Muscle of leg (tissue), 3 donors: ENCODE measurements at regions not wholly inside any gene's neighbourhood (a gene's known extent, or its start where the extent isn't known, plus 50 kb on each side); places are given as distances from the start of the nearest gene placed in this dataset.
"Not testable (repeated sequence)": the region's sequence is repeated elsewhere in the genome, so short reads cannot be mapped to it uniquely, and the experiment has no call there.

ENCODE experiments used
- DNase-seq: peaks from one replicate; pipeline ENCODE4 v3.0.0; 2013
- H3K27ac ChIP-seq: one replicate; pipeline ENCODE4 v1.5.1; 2013; ENCODE audit warnings: mild to moderate bottlenecking, low read length, control low read depth
- H3K27me3 ChIP-seq: one replicate; pipeline ENCODE4 v1.6.1; 2013; ENCODE audit warnings: low read length; ENCODE audit not compliant: control insufficient read depth, insufficient read depth
- H3K36me3 ChIP-seq: one replicate; pipeline ENCODE4 v1.6.1; 2013; ENCODE audit warnings: low read length; ENCODE audit not compliant: control insufficient read depth, insufficient read depth
- H3K4me1 ChIP-seq: one replicate; pipeline ENCODE4 v1.6.1; 2013; ENCODE audit warnings: low read length; ENCODE audit not compliant: control insufficient read depth, insufficient read depth
- H3K4me3 ChIP-seq: one replicate; pipeline ENCODE4 v1.5.1; 2013; ENCODE audit warnings: low read length, control low read depth
- H3K9me3 ChIP-seq: replicated peaks from 2 replicates; pipeline ENCODE4 v1.6.1; 2013; ENCODE audit warnings: low read depth, low read length; ENCODE audit not compliant: control insufficient read depth
- WGBS: methylation state at CpG from one replicate; pipeline ENCODE4 v1.1.5; 2013; ENCODE audit warnings: missing lambda C conversion rate; ENCODE audit not compliant: insufficient coverage; 5-methylcytosine and 5-hydroxymethylcytosine counted together

DNA sequence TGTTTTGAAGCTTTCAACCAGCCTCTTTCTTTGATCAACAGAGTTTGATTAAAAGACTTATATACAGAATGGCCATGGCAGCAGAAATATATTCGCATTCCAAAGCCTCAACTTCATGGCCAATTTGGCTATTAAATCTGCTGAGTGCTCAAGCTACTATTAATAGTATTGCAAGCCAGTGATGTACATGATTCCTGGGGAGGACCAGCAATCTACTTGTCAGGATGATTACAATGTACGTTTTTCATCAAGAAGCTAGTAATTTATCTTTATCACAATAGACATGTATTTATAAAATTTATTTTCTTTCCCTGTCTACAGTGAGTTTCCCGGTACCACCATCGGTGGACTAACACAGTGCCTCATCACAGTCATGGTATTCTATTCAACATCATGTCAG, 515.5 kb downstream of the AMY1C start:
- DNase-seq = no peak
- H3K4me1 ChIP-seq = no peaks in the 10 kb centered on the region
- no CpG with 5 or more reads among the region's 4 CpGs for WGBS
- no peaks in the 10 kb centered on the region for H3K36me3 ChIP-seq
- H3K9me3 ChIP-seq = no peaks in the 10 kb centered on the region
- H3K27ac ChIP-seq = no peak overlapping the region
- H3K4me3 ChIP-seq = no peak overlapping the region
- H3K27me3 ChIP-seq = no peaks in the 10 kb centered on the region

GRCh38 chr1:104266612-104267011, 516.9 kb downstream of the AMY1C start:
- DNase-seq = no peak

GRCh38 chr1:104288322-104288721, 538.6 kb downstream of the AMY1C start:
- not testable (repeated sequence) for H3K36me3 ChIP-seq, H3K27me3 ChIP-seq, DNase-seq, H3K4me1 ChIP-seq, H3K4me3 ChIP-seq, H3K9me3 ChIP-seq, H3K27ac ChIP-seq
- no CpG with 5 or more reads among the region's 4 CpGs for WGBS

More at GRCh38 chr1:104266612-104267011, 516.9 kb downstream of the AMY1C start:
- H3K4me1 ChIP-seq = no peaks in the 10 kb centered on the region
- WGBS = no CpG with 5 or more reads among the region's 1 CpG
- no peaks in the 10 kb centered on the region for H3K9me3 ChIP-seq
- no peak overlapping the region for H3K4me3 ChIP-seq
- H3K27ac ChIP-seq = no peak overlapping the region
- no peaks in the 10 kb centered on the region for H3K27me3 ChIP-seq
- no peaks in the 10 kb centered on the region for H3K36me3 ChIP-seq

GRCh38 chr1:104291156-104291555, 541.5 kb downstream of the AMY1C start:
- WGBS = no CpG with 5 or more reads among the region's 1 CpG
- no peak overlapping the region for H3K27ac ChIP-seq
- no peaks in the 10 kb centered on the region for H3K36me3 ChIP-seq
- H3K9me3 ChIP-seq = no peaks in the 10 kb centered on the region
- no peaks in the 10 kb centered on the region for H3K4me1 ChIP-seq
- H3K27me3 ChIP-seq = no peaks in the 10 kb centered on the region
- no peak for DNase-seq
- H3K4me3 ChIP-seq = no peak overlapping the region

- Histone ChIP-seq H3K9me3 (no peaks in the 10 kb centered on the region), H3K27ac (no peak overlapping the region), H3K27me3 (no peaks in the 10 kb centered on the region), H3K36me3 (no peaks in the 10 kb centered on the region), H3K4me3 (no peak overlapping the region), H3K4me1 (no peaks in the 10 kb centered on the region)
- no peak for DNase-seq
- WGBS = 40% methylated on average over 1 of the region's 3 CpGs
Measured at GRCh38 chr1:104294259-104294658, 544.6 kb downstream of the AMY1C start.

GRCh38 chr1:104295511-104295910, 545.8 kb downstream of the AMY1C start:
- Histone ChIP-seq H3K27me3 (no peaks in the 10 kb centered on the region), H3K36me3 (no peaks in the 10 kb centered on the region)

DNA sequence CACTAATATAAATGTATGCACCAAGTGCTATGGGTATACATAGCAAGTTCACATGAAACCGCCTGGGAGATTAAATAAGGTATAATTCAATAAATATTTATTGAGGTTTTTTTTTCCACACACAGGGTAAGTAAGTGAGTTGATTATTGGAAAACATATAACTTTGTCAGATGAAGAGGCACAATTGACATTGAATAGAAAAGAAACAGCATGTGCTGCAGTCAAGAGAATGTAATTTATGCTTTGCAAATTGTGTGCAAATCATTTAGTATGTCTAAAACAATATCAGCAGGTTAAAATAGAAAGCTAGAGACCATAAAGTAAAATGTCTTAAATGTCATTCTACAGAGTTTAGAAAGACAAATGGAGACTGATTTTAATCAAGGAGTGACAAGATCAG, 560.0 kb downstream of the AMY1C start:
- Histone ChIP-seq H3K36me3 (no peaks in the 10 kb centered on the region), H3K9me3 (no peaks in the 10 kb centered on the region), H3K4me1 (no peaks in the 10 kb centered on the region), H3K27me3 (no peaks in the 10 kb centered on the region), H3K4me3 (no peak overlapping the region), H3K27ac (no peak overlapping the region)
- no peak for DNase-seq
- no CpG with 5 or more reads among the region's 1 CpG for WGBS

More at GRCh38 chr1:104295511-104295910, 545.8 kb downstream of the AMY1C start:
- no peaks in the 10 kb centered on the region for H3K9me3 ChIP-seq
- H3K27ac ChIP-seq = no peak overlapping the region
- H3K4me1 ChIP-seq = no peaks in the 10 kb centered on the region
- no CpG with 5 or more reads among the region's 3 CpGs for WGBS
- no peak for DNase-seq
- no peak overlapping the region for H3K4me3 ChIP-seq

DNA sequence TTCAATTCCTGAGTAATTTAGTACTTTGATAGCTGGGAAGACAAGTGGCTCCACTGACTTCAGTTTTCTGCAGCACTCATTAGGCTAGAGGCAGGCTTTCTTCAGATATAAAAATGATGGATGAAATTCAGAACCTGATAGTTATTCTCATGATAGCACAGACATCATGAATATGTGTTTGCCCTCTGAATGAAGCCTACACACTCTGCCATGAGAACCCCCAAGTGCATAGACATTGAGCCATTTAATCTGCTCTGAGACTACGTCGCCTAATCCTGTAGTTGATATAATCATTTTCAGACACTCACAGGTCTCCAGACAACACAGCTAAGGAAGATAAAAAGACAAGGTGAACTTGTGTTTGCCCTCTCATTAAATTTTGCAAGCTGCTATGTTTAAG, 566.1 kb downstream of the AMY1C start:
- Histone ChIP-seq H3K36me3 (no peaks in the 10 kb centered on the region), H3K27ac (no peak overlapping the region), H3K9me3 (no peaks in the 10 kb centered on the region), H3K27me3 (no peaks in the 10 kb centered on the region), H3K4me3 (no peak overlapping the region), H3K4me1 (no peaks in the 10 kb centered on the region)
- DNase-seq = no peak
- WGBS = no CpG with 5 or more reads among the region's 2 CpGs

DNA sequence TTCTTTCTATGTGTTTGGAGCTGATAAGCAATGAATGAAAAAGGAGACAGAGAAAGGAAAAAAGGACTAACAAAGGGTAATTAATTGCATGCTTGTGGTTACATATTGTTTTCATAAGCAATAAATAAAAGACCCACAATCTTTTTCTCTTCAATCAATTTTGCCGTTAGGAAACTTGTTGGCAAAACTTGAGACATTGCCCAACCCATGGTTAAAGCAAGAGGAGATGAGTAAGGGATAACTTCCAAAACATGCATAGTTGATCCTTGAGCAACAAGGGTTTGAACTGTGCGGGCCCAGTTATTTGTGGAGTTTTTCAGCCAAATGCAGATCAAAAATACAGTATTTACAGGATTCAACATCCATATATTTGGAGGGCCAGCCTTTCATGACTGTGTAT, 572.4 kb downstream of the AMY1C start:
- H3K4me1 ChIP-seq = no peaks in the 10 kb centered on the region
- H3K27me3 ChIP-seq = no peaks in the 10 kb centered on the region
- H3K36me3 ChIP-seq = no peaks in the 10 kb centered on the region
- no peak overlapping the region for H3K27ac ChIP-seq
- H3K9me3 ChIP-seq = peaks cover 2% of the 10 kb centered on the region
- no peak overlapping the region for H3K4me3 ChIP-seq
- DNase-seq = no peak
- WGBS = no CpG with 5 or more reads among the region's 2 CpGs

GRCh38 chr1:104329278-104329677, 579.6 kb downstream of the AMY1C start:
- Histone ChIP-seq H3K4me1 (no peaks in the 10 kb centered on the region), H3K4me3 (no peak overlapping the region), H3K27ac (no peak overlapping the region), H3K9me3 (peaks cover 4% of the 10 kb centered on the region), H3K27me3 (no peaks in the 10 kb centered on the region), H3K36me3 (no peaks in the 10 kb centered on the region)
- WGBS = 91% methylated on average over 3 of the region's 4 CpGs
- DNase-seq = no peak

- no peak for DNase-seq
- H3K9me3 ChIP-seq = peaks cover 2% of the 10 kb centered on the region
- no peaks in the 10 kb centered on the region for H3K4me1 ChIP-seq
- H3K4me3 ChIP-seq = no peak overlapping the region
- H3K27me3 ChIP-seq = no peaks in the 10 kb centered on the region
- H3K27ac ChIP-seq = no peak overlapping the region
- WGBS = no CpG with 5 or more reads among the region's 3 CpGs
- no peaks in the 10 kb centered on the region for H3K36me3 ChIP-seq
Measured at GRCh38 chr1:104331763-104332162, 582.1 kb downstream of the AMY1C start.
